GM23338 (cell line): ENCODE measurements at regions not wholly inside any gene's neighbourhood (a gene's known extent, or its start where the extent isn't known, plus 50 kb on each side); places are given as distances from the start of the nearest gene placed in this dataset.

ENCODE experiments used
- ATAC-seq: fragments of 200-7000 bp; cut with Tn5 transposase; 3 replicates; pipeline ENCODE4 v1.9.1; 2020
- DNase-seq: peaks from one replicate; pipeline ENCODE4 v3.0.0-alpha.2; 2015; ENCODE audit warnings: low spot score
- H2AFZ ChIP-seq: fragments of 200-600 bp; sonication (generic); 2 replicates; pipeline ENCODE4 v1.8.0; 2016; ENCODE audit warnings: antibody characterized with exemption, mild to moderate bottlenecking, moderate library complexity
- H3F3A ChIP-seq: fragments of 200-600 bp; sonication (generic); replicated peaks from 2 replicates; pipeline ENCODE4 v1.8.0; 2017; ENCODE audit warnings: antibody characterized with exemption, mixed run types, low read depth
- H3K27ac ChIP-seq: fragments of 200-600 bp; sonication (generic); 2 replicates; pipeline ENCODE4 v1.6.1; 2016; ENCODE audit warnings: low read depth
- H3K27me3 ChIP-seq: fragments of 200-600 bp; sonication (generic); 2 replicates; pipeline ENCODE4 v1.8.0; 2016; ENCODE audit warnings: mild to moderate bottlenecking, mixed run types, moderate library complexity; ENCODE audit not compliant: insufficient read depth
- H3K36me3 ChIP-seq: fragments of 200-600 bp; sonication (generic); 2 replicates; pipeline ENCODE4 v1.8.0; 2016; ENCODE audit warnings: mild to moderate bottlenecking; ENCODE audit not compliant: insufficient read depth
- H3K4me1 ChIP-seq: fragments of 200-600 bp; sonication (generic); 2 replicates; pipeline ENCODE4 v1.8.0; 2016; ENCODE audit warnings: mild to moderate bottlenecking, moderate library complexity; ENCODE audit not compliant: insufficient read depth
- H3K4me2 ChIP-seq: fragments of 200-600 bp; sonication (generic); 2 replicates; pipeline ENCODE4 v1.7.1; 2017; ENCODE audit warnings: mixed run types
- H3K4me3 ChIP-seq: fragments of 200-600 bp; sonication (generic); 2 replicates; pipeline ENCODE4 v1.6.1; 2016; ENCODE audit warnings: mixed run types
- H3K79me2 ChIP-seq: fragments of 200-600 bp; sonication (generic); replicated peaks from 2 replicates; pipeline ENCODE4 v1.8.0; 2017; ENCODE audit warnings: mild to moderate bottlenecking; ENCODE audit not compliant: insufficient read depth
- H3K9me2 ChIP-seq: fragments of 200-600 bp; sonication (generic); 2 replicates; pipeline ENCODE4 v1.8.0; 2017; ENCODE audit not compliant: insufficient read depth
- H4K20me1 ChIP-seq: fragments of 200-600 bp; sonication (generic); replicated peaks from 2 replicates; pipeline ENCODE4 v1.8.0; 2017; ENCODE audit warnings: mild to moderate bottlenecking; ENCODE audit not compliant: insufficient read depth
- H3K27ac Mint-ChIP-seq: 2 replicates; pipeline ENCODE4 v1.8.0; 2020; ENCODE audit warnings: inconsistent platforms, mild to moderate bottlenecking, moderate library complexity, mixed read lengths
- H3K27me3 Mint-ChIP-seq: 3 replicates; pipeline ENCODE4 v1.8.0; 2022; ENCODE audit warnings: low read depth, mild to moderate bottlenecking, moderate library complexity, mixed read lengths, inconsistent platforms; ENCODE audit not compliant: insufficient read depth, poor library complexity
- H3K36me3 Mint-ChIP-seq: 3 replicates; pipeline ENCODE4 v1.8.0; 2021; ENCODE audit warnings: low read depth, mild to moderate bottlenecking, inconsistent platforms, moderate library complexity, mixed read lengths
- H3K4me1 Mint-ChIP-seq: 3 replicates; pipeline ENCODE4 v1.8.0; 2020; ENCODE audit warnings: mild to moderate bottlenecking, inconsistent platforms, mixed read lengths
- H3K4me3 Mint-ChIP-seq: 3 replicates; pipeline ENCODE4 v1.8.0; 2021; ENCODE audit warnings: moderate library complexity, mild to moderate bottlenecking, inconsistent platforms, mixed read lengths
- H3K9me3 Mint-ChIP-seq: 3 replicates; pipeline ENCODE4 v1.8.0; 2020; ENCODE audit warnings: moderate library complexity, mild to moderate bottlenecking, inconsistent platforms, mixed read lengths
- CREB1 ChIP-seq: fragments of 250-450 bp; sonication (Bioruptor Pico); IDR thresholded peaks from 2 replicates; pipeline ENCODE4 v1.5.0; 2020; ENCODE audit warnings: low read depth, mild to moderate bottlenecking, moderate library complexity
- CTCF ChIP-seq, 2 experiments: fragments of 200-600 bp in 1 of 2; sonication (generic) in 1 of 2; conservative IDR thresholded peaks; 2 replicates each; pipeline versions ENCODE4 v1.5.1 to v1.6.1; 2016 to 2017; ENCODE audit warnings: antibody characterized with exemption in 2 of 2, low read depth in 2 of 2, mild to moderate bottlenecking in 2 of 2, moderate library complexity in 1 of 2
- EZH2 ChIP-seq: fragments of 200-600 bp; sonication (generic); IDR thresholded peaks from one replicate; pipeline ENCODE4 v1.8.0; 2017; ENCODE audit warnings: antibody characterized with exemption, mild to moderate bottlenecking, low read depth; ENCODE audit not compliant: unreplicated experiment
- EZH2phosphoT487 ChIP-seq: fragments of 200-600 bp; sonication (generic); IDR thresholded peaks from one replicate; pipeline ENCODE4 v1.8.1; 2018; ENCODE audit warnings: antibody characterized with exemption; ENCODE audit not compliant: unreplicated experiment
- JUNB ChIP-seq: IDR thresholded peaks from one replicate; pipeline ENCODE4 v1.6.1; 2016; ENCODE audit warnings: antibody characterized with exemption; ENCODE audit not compliant: unreplicated experiment
- NANOG ChIP-seq: IDR thresholded peaks from 2 replicates; pipeline ENCODE4 v1.6.1; 2016; ENCODE audit warnings: antibody characterized with exemption, borderline replicate concordance
- POLR2AphosphoS5 ChIP-seq: IDR thresholded peaks from 2 replicates; pipeline ENCODE4 v1.6.1; 2016; ENCODE audit warnings: antibody characterized with exemption, low read depth
- REST ChIP-seq: IDR thresholded peaks from one replicate; pipeline ENCODE4 v1.6.1; 2018; ENCODE audit warnings: antibody characterized with exemption; ENCODE audit not compliant: unreplicated experiment
- STAT1 ChIP-seq: IDR thresholded peaks from one replicate; pipeline ENCODE4 v1.6.1; 2016; ENCODE audit warnings: antibody characterized with exemption; ENCODE audit not compliant: unreplicated experiment
- ZNF114 ChIP-seq: fragments of 250-450 bp; sonication (Bioruptor Pico); IDR thresholded peaks from 2 replicates; pipeline ENCODE4 v1.5.0; 2020; ENCODE audit warnings: mild to moderate bottlenecking, moderate library complexity
- ZNF331 ChIP-seq: fragments of 250-450 bp; sonication (Bioruptor Pico); IDR thresholded peaks from 2 replicates; pipeline ENCODE4 v1.5.0; 2020; ENCODE audit warnings: low read depth, mild to moderate bottlenecking, moderate library complexity
- TF ChIP-seq, protein P1 (sequence below): fragments of 250-450 bp; sonication (Bioruptor Pico); IDR thresholded peaks from 2 replicates; pipeline ENCODE4 v1.5.0; 2020; ENCODE audit warnings: mild to moderate bottlenecking, moderate library complexity
- TF ChIP-seq, protein P2 (sequence below): IDR thresholded peaks from 2 replicates; pipeline ENCODE4 v1.6.1; 2016; ENCODE audit warnings: antibody characterized with exemption

GRCh38 chr1:199937161-199937560 lies 90.3 kb upstream of the NR5A2 start:
- Histone ChIP-seq H3K4me2 (no peak overlapping the region), H3K4me3 (no peak overlapping the region), H2AFZ (no peak overlapping the region), H3K9me2 (no peaks in the 10 kb centered on the region), H3K27me3 (no peaks in the 10 kb centered on the region), H3K79me2 (no peaks in the 10 kb centered on the region), H3K4me1 (no peaks in the 10 kb centered on the region), H3K27ac (no peak overlapping the region), H3K36me3 (no peaks in the 10 kb centered on the region), H4K20me1 (no peaks in the 10 kb centered on the region), H3F3A (no peaks in the 10 kb centered on the region)
- Mint-ChIP-seq H3K36me3 (no peaks in the 10 kb centered on the region), H3K4me3 (no peak overlapping the region), H3K27me3 (no peaks in the 10 kb centered on the region), H3K4me1 (peaks cover 2% of the 10 kb centered on the region; the same call in 2 of the 3 replicates), H3K27ac (no peak overlapping the region), H3K9me3 (no peaks in the 10 kb centered on the region)
- TF ChIP-seq POLR2AphosphoS5 (no peak), EZH2phosphoT487 (no peak), STAT1 (no peak), CTCF (conservative IDR thresholded peaks at IDR 0.05; ENCODE audit: low read depth in 2 of 2) (no peak), EZH2 (no peak), CREB1 (CRISPR knock-in tag) (no peak), ZNF114 (no peak), JUNB (no peak), ZNF331 (CRISPR knock-in tag) (no peak), REST (no peak), NANOG (no peak)
- TF ChIP-seq, protein P1, sequence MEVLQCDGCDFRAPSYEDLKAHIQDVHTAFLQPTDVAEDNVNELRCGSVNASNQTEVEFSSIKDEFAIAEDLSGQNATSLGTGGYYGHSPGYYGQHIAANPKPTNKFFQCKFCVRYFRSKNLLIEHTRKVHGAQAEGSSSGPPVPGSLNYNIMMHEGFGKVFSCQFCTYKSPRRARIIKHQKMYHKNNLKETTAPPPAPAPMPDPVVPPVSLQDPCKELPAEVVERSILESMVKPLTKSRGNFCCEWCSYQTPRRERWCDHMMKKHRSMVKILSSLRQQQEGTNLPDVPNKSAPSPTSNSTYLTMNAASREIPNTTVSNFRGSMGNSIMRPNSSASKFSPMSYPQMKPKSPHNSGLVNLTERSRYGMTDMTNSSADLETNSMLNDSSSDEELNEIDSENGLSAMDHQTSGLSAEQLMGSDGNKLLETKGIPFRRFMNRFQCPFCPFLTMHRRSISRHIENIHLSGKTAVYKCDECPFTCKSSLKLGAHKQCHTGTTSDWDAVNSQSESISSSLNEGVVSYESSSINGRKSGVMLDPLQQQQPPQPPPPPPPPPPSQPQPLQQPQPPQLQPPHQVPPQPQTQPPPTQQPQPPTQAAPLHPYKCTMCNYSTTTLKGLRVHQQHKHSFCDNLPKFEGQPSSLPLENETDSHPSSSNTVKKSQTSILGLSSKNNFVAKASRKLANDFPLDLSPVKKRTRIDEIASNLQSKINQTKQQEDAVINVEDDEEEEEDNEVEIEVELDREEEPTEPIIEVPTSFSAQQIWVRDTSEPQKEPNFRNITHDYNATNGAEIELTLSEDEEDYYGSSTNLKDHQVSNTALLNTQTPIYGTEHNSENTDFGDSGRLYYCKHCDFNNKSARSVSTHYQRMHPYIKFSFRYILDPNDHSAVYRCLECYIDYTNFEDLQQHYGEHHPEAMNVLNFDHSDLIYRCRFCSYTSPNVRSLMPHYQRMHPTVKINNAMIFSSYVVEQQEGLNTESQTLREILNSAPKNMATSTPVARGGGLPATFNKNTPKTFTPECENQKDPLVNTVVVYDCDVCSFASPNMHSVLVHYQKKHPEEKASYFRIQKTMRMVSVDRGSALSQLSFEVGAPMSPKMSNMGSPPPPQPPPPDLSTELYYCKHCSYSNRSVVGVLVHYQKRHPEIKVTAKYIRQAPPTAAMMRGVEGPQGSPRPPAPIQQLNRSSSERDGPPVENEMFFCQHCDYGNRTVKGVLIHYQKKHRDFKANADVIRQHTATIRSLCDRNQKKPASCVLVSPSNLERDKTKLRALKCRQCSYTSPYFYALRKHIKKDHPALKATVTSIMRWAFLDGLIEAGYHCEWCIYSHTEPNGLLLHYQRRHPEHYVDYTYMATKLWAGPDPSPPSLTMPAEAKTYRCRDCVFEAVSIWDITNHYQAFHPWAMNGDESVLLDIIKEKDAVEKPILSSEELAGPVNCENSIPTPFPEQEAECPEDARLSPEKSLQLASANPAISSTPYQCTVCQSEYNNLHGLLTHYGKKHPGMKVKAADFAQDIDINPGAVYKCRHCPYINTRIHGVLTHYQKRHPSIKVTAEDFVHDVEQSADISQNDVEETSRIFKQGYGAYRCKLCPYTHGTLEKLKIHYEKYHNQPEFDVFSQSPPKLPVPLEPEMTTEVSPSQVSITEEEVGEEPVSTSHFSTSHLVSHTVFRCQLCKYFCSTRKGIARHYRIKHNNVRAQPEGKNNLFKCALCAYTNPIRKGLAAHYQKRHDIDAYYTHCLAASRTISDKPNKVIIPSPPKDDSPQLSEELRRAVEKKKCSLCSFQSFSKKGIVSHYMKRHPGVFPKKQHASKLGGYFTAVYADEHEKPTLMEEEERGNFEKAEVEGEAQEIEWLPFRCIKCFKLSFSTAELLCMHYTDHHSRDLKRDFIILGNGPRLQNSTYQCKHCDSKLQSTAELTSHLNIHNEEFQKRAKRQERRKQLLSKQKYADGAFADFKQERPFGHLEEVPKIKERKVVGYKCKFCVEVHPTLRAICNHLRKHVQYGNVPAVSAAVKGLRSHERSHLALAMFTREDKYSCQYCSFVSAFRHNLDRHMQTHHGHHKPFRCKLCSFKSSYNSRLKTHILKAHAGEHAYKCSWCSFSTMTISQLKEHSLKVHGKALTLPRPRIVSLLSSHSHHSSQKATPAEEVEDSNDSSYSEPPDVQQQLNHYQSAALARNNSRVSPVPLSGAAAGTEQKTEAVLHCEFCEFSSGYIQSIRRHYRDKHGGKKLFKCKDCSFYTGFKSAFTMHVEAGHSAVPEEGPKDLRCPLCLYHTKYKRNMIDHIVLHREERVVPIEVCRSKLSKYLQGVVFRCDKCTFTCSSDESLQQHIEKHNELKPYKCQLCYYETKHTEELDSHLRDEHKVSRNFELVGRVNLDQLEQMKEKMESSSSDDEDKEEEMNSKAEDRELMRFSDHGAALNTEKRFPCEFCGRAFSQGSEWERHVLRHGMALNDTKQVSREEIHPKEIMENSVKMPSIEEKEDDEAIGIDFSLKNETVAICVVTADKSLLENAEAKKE (CRISPR knock-in tag) = no peak
- TF ChIP-seq, protein P2, sequence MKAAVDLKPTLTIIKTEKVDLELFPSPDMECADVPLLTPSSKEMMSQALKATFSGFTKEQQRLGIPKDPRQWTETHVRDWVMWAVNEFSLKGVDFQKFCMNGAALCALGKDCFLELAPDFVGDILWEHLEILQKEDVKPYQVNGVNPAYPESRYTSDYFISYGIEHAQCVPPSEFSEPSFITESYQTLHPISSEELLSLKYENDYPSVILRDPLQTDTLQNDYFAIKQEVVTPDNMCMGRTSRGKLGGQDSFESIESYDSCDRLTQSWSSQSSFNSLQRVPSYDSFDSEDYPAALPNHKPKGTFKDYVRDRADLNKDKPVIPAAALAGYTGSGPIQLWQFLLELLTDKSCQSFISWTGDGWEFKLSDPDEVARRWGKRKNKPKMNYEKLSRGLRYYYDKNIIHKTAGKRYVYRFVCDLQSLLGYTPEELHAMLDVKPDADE = no peak
- ATAC-seq = no peak
- no peak for DNase-seq
